Esophagus squamous epithelium (tissue), 4 donors: ENCODE measurements at regions not wholly inside any gene's neighbourhood (a gene's known extent, or its start where the extent isn't known, plus 50 kb on each side); places are given as distances from the start of the nearest gene placed in this dataset.

Experiments
- CTCF ChIP-seq, 6 experiments: fragments of 450-650 bp in 4 of 6; fragments of 200-600 bp in 2 of 6; sonication (generic) in 2 of 6; IDR thresholded peaks; one replicate each; pipeline ENCODE4 v1.5.1; 2016 to 2019; ENCODE audit warnings: antibody characterized with exemption in 6 of 6, mild to moderate bottlenecking in 4 of 6, moderate library complexity in 4 of 6
- POLR2A ChIP-seq, 4 donors: fragments of 450-650 bp; IDR thresholded peaks; one replicate each; pipeline ENCODE4 v1.6.1; 2017; ENCODE audit warnings: antibody characterized with exemption in 4 of 4, mild to moderate bottlenecking in 4 of 4, moderate library complexity in 3 of 4

- no peak for TF ChIP-seq CTCF (IDR thresholded peaks at IDR 0.05)
- TF ChIP-seq POLR2A (IDR thresholded peaks at IDR 0.05): no peak
Observed at GRCh38 chr3:28597452-28597851, 248.8 kb upstream of the AZI2 start.
